ENCODE measurements at regions not wholly inside any gene's neighbourhood (a gene's known extent, or its start where the extent isn't known, plus 50 kb on each side); places are given as distances from the start of the nearest gene placed in this dataset.
"Not testable (repeated sequence)": the region's sequence is repeated elsewhere in the genome, so short reads cannot be mapped to it uniquely, and the experiment has no call there.

DNA sequence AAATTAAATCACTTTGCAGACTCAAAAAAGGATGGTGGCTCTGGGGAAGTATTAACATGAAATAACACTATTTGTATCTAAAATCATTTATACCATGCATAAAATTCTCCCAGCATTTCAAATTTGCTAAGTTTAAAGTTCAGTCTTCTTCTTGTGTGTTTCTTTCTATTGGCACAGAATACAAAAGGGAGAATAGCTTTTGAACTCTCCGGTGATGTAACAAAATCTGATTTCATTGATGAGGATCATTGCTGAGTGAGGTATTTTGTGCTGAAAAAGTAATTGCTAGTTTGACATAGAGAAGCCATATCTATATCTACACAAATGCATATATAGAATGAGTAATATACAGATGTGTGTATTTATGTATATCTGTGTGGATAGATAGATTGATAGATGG lies 174.8 kb downstream of the LACC1 start:
- no peak overlapping the region for H3K27ac ChIP-seq
- TF ChIP-seq, protein P1, sequence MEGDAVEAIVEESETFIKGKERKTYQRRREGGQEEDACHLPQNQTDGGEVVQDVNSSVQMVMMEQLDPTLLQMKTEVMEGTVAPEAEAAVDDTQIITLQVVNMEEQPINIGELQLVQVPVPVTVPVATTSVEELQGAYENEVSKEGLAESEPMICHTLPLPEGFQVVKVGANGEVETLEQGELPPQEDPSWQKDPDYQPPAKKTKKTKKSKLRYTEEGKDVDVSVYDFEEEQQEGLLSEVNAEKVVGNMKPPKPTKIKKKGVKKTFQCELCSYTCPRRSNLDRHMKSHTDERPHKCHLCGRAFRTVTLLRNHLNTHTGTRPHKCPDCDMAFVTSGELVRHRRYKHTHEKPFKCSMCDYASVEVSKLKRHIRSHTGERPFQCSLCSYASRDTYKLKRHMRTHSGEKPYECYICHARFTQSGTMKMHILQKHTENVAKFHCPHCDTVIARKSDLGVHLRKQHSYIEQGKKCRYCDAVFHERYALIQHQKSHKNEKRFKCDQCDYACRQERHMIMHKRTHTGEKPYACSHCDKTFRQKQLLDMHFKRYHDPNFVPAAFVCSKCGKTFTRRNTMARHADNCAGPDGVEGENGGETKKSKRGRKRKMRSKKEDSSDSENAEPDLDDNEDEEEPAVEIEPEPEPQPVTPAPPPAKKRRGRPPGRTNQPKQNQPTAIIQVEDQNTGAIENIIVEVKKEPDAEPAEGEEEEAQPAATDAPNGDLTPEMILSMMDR (IDR thresholded peaks at IDR 0.05), result no peak
- DNase-seq (ENCODE audit: low spot score), result no peak
- H3K4me3 ChIP-seq, result no peak overlapping the region

DNA sequence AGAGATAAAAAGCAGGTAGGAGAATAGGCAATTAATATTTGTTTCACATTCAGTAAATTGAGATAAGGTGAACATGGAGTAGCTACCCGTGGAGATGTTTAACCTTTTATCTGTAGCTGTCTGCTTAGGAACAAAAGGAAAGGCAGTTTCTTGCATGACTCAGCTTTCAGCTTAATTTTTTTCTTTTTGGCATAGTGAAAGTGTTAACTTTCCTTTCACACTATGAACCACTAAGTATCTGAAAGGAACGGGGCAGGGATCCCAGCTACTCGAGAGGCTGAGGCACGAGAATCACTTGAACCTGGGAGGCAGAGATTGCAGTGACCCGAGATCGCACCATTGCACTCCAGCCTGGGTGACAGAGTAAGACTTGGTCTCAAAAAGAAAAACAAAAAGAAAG lies 176.0 kb downstream of the LACC1 start:
- H3K27ac ChIP-seq; H3K4me3 ChIP-seq; DNase-seq (ENCODE audit: low spot score): not testable (repeated sequence)

DNA sequence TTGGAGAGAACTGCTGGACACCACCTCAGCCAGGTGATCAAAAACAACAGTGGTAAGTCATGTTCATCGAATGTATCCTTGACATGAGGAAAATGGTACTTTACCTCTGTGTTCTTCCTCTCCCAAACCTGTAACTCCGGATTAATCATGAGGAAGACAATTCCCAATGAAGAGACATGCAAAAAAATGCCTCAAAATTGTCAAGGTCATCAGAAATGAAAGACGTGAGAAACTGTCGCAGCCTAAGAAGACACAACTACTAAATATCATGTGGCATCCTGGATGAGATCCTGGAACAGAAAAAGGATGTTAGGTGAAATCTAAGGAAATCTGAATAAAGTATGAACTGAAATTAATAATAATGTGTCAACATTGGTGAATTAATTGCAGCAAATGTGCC lies 178.4 kb downstream of the LACC1 start:
- DNase-seq (ENCODE audit: low spot score), result no peak
- no peak overlapping the region for H3K27ac ChIP-seq

DNA sequence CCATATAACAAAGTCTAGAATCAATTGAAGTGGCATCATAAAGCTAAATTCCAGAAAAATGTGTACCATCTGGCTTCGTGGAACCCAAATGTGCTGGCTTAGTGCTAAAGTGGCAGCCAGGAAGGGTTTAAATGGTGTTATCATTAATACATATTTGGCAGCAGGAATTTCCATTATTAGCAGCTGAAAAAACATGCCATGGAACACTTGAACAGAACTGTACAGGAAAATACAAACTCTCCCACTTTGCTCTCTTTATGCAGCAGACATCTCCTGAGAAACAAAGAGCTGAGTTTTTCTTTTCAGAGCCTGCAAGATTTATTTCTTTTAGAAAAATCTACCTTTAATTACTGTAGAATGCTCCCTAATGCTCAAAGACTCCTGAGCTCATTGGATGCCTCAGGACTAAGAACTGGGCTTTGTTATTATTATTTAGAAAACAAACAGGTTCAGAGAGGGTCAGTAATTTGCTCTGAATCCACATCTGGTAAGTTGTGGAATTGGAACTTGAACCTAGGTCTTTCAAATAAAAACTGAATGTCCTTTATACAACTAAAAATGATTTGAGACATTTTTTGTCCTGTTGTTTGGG lies 179.0 kb downstream of the LACC1 start:
- TF ChIP-seq, protein P1 (IDR thresholded peaks at IDR 0.05), result no peak
- no peak for DNase-seq (ENCODE audit: low spot score)
- H3K27ac ChIP-seq, result no peak overlapping the region
- H3K4me3 ChIP-seq, result no peak overlapping the region

More for the DNA sequence above, 178.4 kb downstream of the LACC1 start:
- H3K4me3 ChIP-seq, result no peak overlapping the region
- TF ChIP-seq, protein P1 (IDR thresholded peaks at IDR 0.05), result no peak

DNA sequence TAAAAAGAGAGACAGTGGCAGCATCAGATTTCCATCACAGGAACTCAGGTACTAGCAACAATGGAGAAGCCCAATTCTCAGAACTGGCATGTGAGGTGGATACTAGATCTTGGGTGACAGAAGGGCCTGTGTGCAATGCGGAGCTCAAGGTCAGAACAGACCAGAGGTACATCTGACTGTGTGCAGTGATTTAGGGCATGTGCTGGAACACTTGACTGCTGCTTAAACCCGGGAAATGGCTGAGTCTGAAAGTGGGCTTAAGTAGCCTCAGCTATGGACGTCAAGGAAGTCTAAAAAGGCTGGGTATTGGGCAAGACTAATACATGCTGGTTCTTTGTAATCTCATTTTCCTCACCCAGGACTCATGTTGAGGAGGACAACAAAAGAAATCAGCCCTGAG lies 182.2 kb downstream of the LACC1 start:
- H3K27ac ChIP-seq, result no peak overlapping the region
- no peak overlapping the region for H3K4me3 ChIP-seq
- DNase-seq (ENCODE audit: low spot score), result no peak
- TF ChIP-seq, protein P1 (IDR thresholded peaks at IDR 0.05), result no peak

DNA sequence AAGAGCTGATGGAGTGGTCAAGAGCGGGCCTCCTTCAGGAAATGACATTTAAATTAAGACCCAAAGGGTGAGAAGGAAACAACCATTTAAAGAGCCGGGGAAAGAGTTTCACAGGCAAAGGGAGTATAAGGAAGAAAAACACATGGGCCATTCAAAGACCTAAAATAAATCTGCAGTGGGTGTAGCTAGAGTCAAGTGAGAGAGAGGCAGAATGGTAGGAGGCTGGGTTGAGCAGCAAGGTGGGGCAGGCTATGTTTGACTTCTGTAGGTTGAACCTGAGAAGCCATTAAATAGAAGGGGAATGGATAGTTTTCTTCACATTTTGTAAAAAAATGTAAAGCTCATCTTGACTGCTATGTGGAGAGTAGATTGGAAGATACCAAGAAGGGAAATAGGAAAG lies 183.8 kb downstream of the LACC1 start:
- Histone ChIP-seq H3K4me3 (no peak overlapping the region), H3K27ac (no peak overlapping the region)
- TF ChIP-seq, protein P1 (IDR thresholded peaks at IDR 0.05), result no peak
- DNase-seq (ENCODE audit: low spot score), result no peak

DNA sequence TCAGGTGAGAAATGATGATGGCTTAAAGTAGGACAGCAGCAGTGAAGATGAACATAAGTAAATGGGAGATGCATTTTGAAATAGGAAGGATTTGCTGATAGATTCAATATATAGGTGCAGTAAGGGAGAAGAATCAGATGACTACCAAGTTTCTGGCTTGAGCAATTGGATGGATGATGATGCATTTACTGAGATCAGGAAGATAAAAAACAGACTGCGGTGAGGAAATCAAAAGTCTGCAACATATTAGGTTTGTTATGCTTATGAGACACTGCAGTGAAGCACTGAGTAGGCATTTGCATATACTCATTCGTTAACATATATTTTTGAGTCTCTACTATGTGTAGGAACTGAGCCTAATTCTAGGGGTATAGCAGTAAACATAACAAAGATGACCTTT lies 184.2 kb downstream of the LACC1 start:
- no peak overlapping the region for H3K27ac ChIP-seq
- no peak for DNase-seq (ENCODE audit: low spot score)
- H3K4me3 ChIP-seq, result no peak overlapping the region
- TF ChIP-seq, protein P1 (IDR thresholded peaks at IDR 0.05), result no peak

DNA sequence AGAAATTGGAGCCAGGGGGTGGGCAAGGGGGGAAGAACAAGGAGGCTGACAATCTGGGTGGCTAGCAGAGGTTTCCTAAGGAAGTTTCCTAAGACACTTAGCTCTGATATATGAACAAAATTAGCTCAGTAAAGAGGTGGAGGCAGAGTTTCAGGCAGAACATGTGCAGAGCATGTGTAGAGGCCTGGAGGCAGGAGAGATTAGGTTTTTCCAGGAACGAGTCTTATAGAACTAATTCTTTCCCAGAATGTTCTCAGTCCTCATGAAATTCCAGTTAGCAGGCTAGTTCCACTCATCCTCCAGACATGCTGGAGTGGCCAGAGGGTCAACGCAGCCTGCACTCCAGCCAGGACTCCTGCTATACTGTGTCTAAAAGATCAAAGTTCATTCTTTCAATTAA lies 184.7 kb downstream of the LACC1 start:
- no peak for DNase-seq (ENCODE audit: low spot score)
- Histone ChIP-seq H3K4me3 (no peak overlapping the region), H3K27ac (no peak overlapping the region)
- TF ChIP-seq, protein P1 (IDR thresholded peaks at IDR 0.05), result no peak
